ENCODE measurements at regions not wholly inside any gene's neighbourhood (a gene's known extent, or its start where the extent isn't known, plus 50 kb on each side); places are given as distances from the start of the nearest gene placed in this dataset.
"Not testable (repeated sequence)": the region's sequence is repeated elsewhere in the genome, so short reads cannot be mapped to it uniquely, and the experiment has no call there.

DNA sequence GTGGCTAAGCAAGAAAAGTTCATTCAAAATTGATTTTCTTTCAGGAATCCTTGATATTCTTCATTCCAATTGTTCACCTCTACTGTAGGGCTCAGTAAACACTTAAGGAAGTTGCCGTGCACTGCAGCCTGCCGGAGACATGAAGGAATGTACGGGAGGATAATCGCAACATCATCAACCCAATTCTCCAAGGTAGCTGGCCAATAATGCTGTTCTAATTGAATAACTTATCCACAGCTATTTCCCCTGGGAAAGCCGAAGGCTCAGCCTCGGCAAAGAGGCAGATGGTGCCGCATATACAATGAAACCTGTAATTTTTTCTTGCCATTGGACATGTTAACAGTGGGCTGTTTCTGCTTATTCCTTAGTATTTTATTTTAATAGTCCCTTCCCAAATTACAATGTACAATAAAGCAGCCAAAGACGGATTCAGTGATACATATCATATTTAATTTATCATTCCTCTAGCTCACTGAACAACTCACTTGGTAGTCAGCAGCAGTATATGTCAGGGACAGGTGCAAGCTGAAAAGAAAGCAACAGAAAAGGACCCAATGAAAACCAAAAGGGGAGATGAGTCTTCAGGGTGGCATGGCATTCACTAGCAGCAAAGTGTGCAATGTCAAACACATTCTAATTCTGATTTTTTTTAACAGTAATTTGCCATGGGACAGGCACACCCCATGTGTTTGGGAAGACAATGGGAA, 420.5 kb upstream of the KLF12 start:
- Histone ChIP-seq H3K4me1 (ENCODE audit: low read length) (no peaks in the 10 kb centered on the region), H3K4me2 (ENCODE audit: low read depth, low read length) (no peak overlapping the region), H3K9me2 (replicated peaks; ENCODE audit: insufficient read depth, low read length) (no peaks in the 10 kb centered on the region), H3K4me3 (ENCODE audit: low read length) (no peak overlapping the region), H3K9ac (ENCODE audit: low read length) (no peak overlapping the region), H2AFZ (ENCODE audit: low read length) (no peak overlapping the region), H4K20me1 (ENCODE audit: insufficient read depth, low read length) (no peaks in the 10 kb centered on the region), H3F3A (ENCODE audit: insufficient read depth, low read length) (no peaks in the 10 kb centered on the region), H3K36me3 (replicated peaks; ENCODE audit: insufficient read depth, low read length) (no peaks in the 10 kb centered on the region), H3K9me3 (replicated peaks; ENCODE audit: insufficient read depth, low read length) (no peaks in the 10 kb centered on the region), H3K79me2 (ENCODE audit: low read length) (no peaks in the 10 kb centered on the region), H3K27ac (ENCODE audit: low read length) (no peak overlapping the region), H3K27me3 (replicated peaks; ENCODE audit: insufficient read depth, low read length) (no peaks in the 10 kb centered on the region)
- no peak for TF ChIP-seq EZH2phosphoT487 (IDR thresholded peaks at IDR 0.05; ENCODE audit: low read length)
- no peak for TF ChIP-seq EZH2 (optimal IDR thresholded peaks at IDR 0.05; ENCODE audit: low read depth, low read length)
- TF ChIP-seq CTCF (IDR thresholded peaks at IDR 0.05; ENCODE audit: low read length): no peak
- no peak for DNase-seq

DNA sequence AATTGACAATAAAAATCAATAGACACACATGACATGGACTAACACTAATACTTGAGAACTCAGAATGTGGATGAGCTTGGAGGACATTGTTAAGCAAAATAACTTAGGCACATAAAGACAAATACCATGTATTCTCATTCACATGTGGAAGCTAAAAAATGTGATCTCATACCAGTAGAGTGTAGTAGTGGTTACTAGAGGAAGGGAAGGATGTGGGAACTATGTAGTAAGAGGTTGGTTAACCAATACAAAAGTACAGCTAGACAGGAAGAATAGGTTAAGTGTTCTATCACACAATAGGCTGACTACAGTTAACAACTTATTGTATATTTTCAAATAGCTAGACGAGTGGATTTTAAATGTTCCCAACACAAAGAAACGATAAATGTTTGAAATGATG, 415.8 kb upstream of the KLF12 start:
- Histone ChIP-seq H4K20me1 (ENCODE audit: insufficient read depth, low read length) (no peaks in the 10 kb centered on the region), H3K27ac (ENCODE audit: low read length) (no peak overlapping the region), H3K9me2 (replicated peaks; ENCODE audit: insufficient read depth, low read length) (no peaks in the 10 kb centered on the region), H2AFZ (ENCODE audit: low read length) (no peak overlapping the region), H3K4me1 (ENCODE audit: low read length) (no peaks in the 10 kb centered on the region), H3K9ac (ENCODE audit: low read length) (no peak overlapping the region), H3F3A (ENCODE audit: insufficient read depth, low read length) (no peaks in the 10 kb centered on the region), H3K4me3 (ENCODE audit: low read length) (no peak overlapping the region), H3K79me2 (ENCODE audit: low read length) (no peaks in the 10 kb centered on the region), H3K27me3 (replicated peaks; ENCODE audit: insufficient read depth, low read length) (no peaks in the 10 kb centered on the region), H3K4me2 (ENCODE audit: low read depth, low read length) (no peak overlapping the region), H3K36me3 (replicated peaks; ENCODE audit: insufficient read depth, low read length) (no peaks in the 10 kb centered on the region), H3K9me3 (replicated peaks; ENCODE audit: insufficient read depth, low read length) (no peaks in the 10 kb centered on the region)
- no peak for DNase-seq
- TF ChIP-seq CTCF (IDR thresholded peaks at IDR 0.05; ENCODE audit: low read length) (no peak), EZH2 (optimal IDR thresholded peaks at IDR 0.05; ENCODE audit: low read depth, low read length) (no peak), EZH2phosphoT487 (IDR thresholded peaks at IDR 0.05; ENCODE audit: low read length) (no peak)

DNA sequence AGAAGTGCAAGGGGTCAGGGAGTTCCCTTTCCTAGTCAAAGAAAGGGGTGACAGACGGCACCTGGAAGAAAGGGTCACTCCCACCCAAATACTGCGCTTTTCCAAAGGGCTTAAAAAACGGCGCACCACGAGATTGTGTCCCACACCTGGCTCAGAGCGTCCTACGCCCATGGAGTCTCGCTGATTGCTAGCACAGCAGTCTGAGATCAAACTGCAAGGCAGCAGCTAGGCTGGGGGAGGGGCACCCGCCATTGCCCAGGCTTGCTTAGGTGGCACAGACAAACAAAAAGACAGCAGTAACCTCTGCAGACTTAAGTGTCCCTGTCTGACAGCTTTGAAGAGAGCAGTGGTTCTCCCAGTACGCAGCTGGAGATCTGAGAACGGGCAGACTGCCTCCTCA, 402.4 kb upstream of the KLF12 start:
- H3K27ac ChIP-seq (ENCODE audit: low read length); H3K4me1 ChIP-seq (ENCODE audit: low read length); H3K4me2 ChIP-seq (ENCODE audit: low read depth, low read length); H3K79me2 ChIP-seq (ENCODE audit: low read length); H4K20me1 ChIP-seq (ENCODE audit: insufficient read depth, low read length); H2AFZ ChIP-seq (ENCODE audit: low read length); H3K27me3 ChIP-seq (replicated peaks; ENCODE audit: insufficient read depth, low read length); H3K9me2 ChIP-seq (replicated peaks; ENCODE audit: insufficient read depth, low read length); H3K9me3 ChIP-seq (replicated peaks; ENCODE audit: insufficient read depth, low read length); H3K4me3 ChIP-seq (ENCODE audit: low read length); DNase-seq; H3F3A ChIP-seq (ENCODE audit: insufficient read depth, low read length); H3K36me3 ChIP-seq (replicated peaks; ENCODE audit: insufficient read depth, low read length); H3K9ac ChIP-seq (ENCODE audit: low read length): not testable (repeated sequence)

DNA sequence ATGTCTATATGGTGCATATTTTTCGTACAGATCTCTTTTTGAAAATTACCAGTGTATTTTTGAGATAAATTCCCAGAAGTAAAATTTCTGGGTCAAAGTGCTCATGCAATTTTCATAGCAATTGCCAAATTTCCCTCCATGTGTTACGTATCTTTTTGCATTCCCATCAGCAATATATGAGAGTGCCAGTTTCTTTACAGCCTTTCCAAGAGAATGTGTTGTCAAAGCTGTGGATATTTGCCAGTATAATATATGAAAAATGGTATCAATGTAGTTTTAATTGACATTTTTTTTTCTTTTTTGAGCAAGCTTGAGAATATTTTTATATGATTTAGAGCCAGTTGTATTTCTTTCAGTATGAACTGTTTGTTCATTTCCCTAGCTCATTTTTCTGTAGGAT, 399.0 kb upstream of the KLF12 start:
- Histone ChIP-seq H3K27ac (ENCODE audit: low read length) (no peak overlapping the region), H3K9ac (ENCODE audit: low read length) (no peak overlapping the region), H3K4me2 (ENCODE audit: low read depth, low read length) (no peak overlapping the region), H3K4me1 (ENCODE audit: low read length) (no peaks in the 10 kb centered on the region), H3K4me3 (ENCODE audit: low read length) (no peak overlapping the region), H3K79me2 (ENCODE audit: low read length) (no peaks in the 10 kb centered on the region), H2AFZ (ENCODE audit: low read length) (no peak overlapping the region), H3K27me3 (replicated peaks; ENCODE audit: insufficient read depth, low read length) (no peaks in the 10 kb centered on the region), H3K9me2 (replicated peaks; ENCODE audit: insufficient read depth, low read length) (no peaks in the 10 kb centered on the region), H4K20me1 (ENCODE audit: insufficient read depth, low read length) (no peaks in the 10 kb centered on the region), H3F3A (ENCODE audit: insufficient read depth, low read length) (no peaks in the 10 kb centered on the region), H3K36me3 (replicated peaks; ENCODE audit: insufficient read depth, low read length) (no peaks in the 10 kb centered on the region), H3K9me3 (replicated peaks; ENCODE audit: insufficient read depth, low read length) (no peaks in the 10 kb centered on the region)
- TF ChIP-seq EZH2phosphoT487 (IDR thresholded peaks at IDR 0.05; ENCODE audit: low read length) (no peak), CTCF (IDR thresholded peaks at IDR 0.05; ENCODE audit: low read length) (no peak), EZH2 (optimal IDR thresholded peaks at IDR 0.05; ENCODE audit: low read depth, low read length) (no peak)
- no peak for DNase-seq
